Mucosa of descending colon (tissue), 3 donors: ENCODE measurements at regions not wholly inside any gene's neighbourhood (a gene's known extent, or its start where the extent isn't known, plus 50 kb on each side); places are given as distances from the start of the nearest gene placed in this dataset.

Experiments used
- ATAC-seq: fragments of 200-7000 bp; cut with Tn5 transposase; one replicate; pipeline ENCODE4 v1.9.1; 2020; ENCODE audit warnings: mild to moderate bottlenecking, moderate library complexity
- DNase-seq, 3 donors: peaks; one replicate each; pipeline ENCODE4 v3.0.0-alpha.2; 2020
- H3K36me3 ChIP-seq: fragments of 200-600 bp; one replicate; pipeline ENCODE4 v1.8.0; 2021; ENCODE audit warnings: low read depth, mild to moderate bottlenecking
- H3K4me1 ChIP-seq: fragments of 200-600 bp; one replicate; pipeline ENCODE4 v1.8.0; 2021; ENCODE audit warnings: low read depth, mild to moderate bottlenecking
- H3K4me3 ChIP-seq: fragments of 200-600 bp; one replicate; pipeline ENCODE4 v1.8.0; 2021; ENCODE audit warnings: mild to moderate bottlenecking
- H3K9me3 ChIP-seq: fragments of 200-600 bp; one replicate; pipeline ENCODE4 v1.8.0; 2021; ENCODE audit warnings: mild to moderate bottlenecking
- intact Hi-C, 2 donors: fragments of 100-400 bp; cut with DNase I in 1 of 2; cut with micrococcal nuclease in 1 of 2; formaldehyde crosslinking; loops; one replicate each; pipeline versions ENCODE4 v1.11.0 to v1.11.1; 2022; cut with DNase I, micrococcal nuclease
- TF ChIP-seq, protein P1 (sequence below): fragments of 200-600 bp; IDR thresholded peaks from one replicate; pipeline ENCODE4 v1.8.0; 2022; ENCODE audit warnings: antibody characterized with exemption, mild to moderate bottlenecking
- donor health status: DM: no; HTN: no; CAD: no; lungs with moderate emphysema.
- donor health status: DM: no; HTN: no; CAD: no.
- donor health status: DM: no; HTN: yes; CAD: no.

GRCh38 chr9:107136296-107136695 is 146.8 kb upstream of the RAD23B start:
- peak in 1 of 3 donors; percentile 57 for DNase-seq
- H3K4me1 ChIP-seq = no peaks in the 10 kb centered on the region
- ATAC-seq = peak; percentile 94
- intact Hi-C loops = no loop called here
- no peak overlapping the region for H3K4me3 ChIP-seq
- H3K9me3 ChIP-seq = no peaks in the 10 kb centered on the region
- no peaks in the 10 kb centered on the region for H3K36me3 ChIP-seq
- TF ChIP-seq, protein P1, sequence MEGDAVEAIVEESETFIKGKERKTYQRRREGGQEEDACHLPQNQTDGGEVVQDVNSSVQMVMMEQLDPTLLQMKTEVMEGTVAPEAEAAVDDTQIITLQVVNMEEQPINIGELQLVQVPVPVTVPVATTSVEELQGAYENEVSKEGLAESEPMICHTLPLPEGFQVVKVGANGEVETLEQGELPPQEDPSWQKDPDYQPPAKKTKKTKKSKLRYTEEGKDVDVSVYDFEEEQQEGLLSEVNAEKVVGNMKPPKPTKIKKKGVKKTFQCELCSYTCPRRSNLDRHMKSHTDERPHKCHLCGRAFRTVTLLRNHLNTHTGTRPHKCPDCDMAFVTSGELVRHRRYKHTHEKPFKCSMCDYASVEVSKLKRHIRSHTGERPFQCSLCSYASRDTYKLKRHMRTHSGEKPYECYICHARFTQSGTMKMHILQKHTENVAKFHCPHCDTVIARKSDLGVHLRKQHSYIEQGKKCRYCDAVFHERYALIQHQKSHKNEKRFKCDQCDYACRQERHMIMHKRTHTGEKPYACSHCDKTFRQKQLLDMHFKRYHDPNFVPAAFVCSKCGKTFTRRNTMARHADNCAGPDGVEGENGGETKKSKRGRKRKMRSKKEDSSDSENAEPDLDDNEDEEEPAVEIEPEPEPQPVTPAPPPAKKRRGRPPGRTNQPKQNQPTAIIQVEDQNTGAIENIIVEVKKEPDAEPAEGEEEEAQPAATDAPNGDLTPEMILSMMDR = no peak

GRCh38 chr9:107137495-107138202 is 145.4 kb upstream of the RAD23B start:
- ATAC-seq (peak; percentile 36), DNase-seq (peak in 1 of 3 donors; percentile 50)
- intact Hi-C loops = no loop called here

DNA sequence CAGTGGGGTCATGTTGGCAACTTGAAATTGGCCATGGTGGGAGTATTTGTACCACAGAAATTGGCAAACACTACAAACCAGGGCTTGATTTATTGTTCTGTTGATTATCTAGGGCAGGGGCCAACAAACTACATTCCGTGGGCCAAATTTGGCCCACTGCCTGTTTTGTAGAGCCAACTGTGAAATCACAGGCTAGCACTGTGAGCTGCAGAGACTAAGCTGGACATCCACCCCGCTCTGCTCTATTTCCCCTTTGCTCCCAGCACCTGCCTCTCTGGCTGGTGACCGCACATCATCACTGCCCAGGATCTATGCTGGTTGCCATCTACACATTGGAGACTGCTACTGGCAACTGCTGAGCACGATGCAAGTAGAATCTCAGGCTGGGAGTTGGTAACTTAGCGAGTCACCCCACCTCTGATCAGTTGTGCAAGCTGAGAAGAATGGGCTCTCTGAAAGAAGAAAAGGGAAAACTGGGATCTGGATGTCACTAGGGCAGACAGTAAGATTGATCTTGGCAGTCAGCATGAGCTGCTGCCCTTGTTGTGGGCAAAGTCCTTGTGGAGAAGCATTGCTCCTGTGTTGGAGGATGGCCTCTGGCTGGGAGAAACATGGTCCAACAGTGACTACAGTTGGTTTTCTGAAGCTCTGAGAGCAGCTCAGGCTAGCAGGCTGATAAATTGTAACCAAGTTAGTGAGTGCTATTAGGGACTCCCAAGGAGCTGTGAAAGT is 144.7 kb upstream of the RAD23B start:
- ATAC-seq (no peak), DNase-seq (no peak)
- Histone ChIP-seq H3K9me3 (no peaks in the 10 kb centered on the region), H3K36me3 (no peaks in the 10 kb centered on the region), H3K4me3 (no peak overlapping the region), H3K4me1 (peaks cover 9% of the 10 kb centered on the region)
- intact Hi-C loops = no loop called here
- TF ChIP-seq, protein P1 = no peak

More at GRCh38 chr9:107137495-107138202, 145.4 kb upstream of the RAD23B start:
- H3K36me3 ChIP-seq = no peaks in the 10 kb centered on the region
- TF ChIP-seq, protein P1 = peak; percentile 20
- no peaks in the 10 kb centered on the region for H3K9me3 ChIP-seq
- peaks cover 6% of the 10 kb centered on the region for H3K4me1 ChIP-seq
- no peak overlapping the region for H3K4me3 ChIP-seq

DNA sequence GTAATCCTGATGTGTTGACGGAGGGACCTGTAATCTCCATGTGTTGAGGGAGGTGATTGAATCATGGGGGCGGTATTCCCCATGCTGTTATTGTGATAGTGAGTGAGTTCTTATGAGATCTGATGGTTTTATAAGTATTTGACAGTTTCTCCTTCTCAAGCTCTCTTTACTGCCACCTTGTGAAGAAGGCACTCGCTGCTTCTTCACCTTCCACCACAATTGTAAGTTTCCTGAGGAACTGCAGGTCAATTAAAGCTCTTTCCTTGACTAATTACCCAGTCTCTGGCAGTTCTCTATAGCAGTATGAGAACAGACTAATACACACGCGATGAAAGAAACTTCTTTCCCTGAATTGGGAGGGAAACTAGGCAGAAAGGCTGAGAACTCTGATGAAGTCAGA is 141.1 kb upstream of the RAD23B start:
- ATAC-seq = peak; percentile 17
- Histone ChIP-seq H3K4me1 (peaks cover 9% of the 10 kb centered on the region), H3K9me3 (no peaks in the 10 kb centered on the region), H3K36me3 (no peaks in the 10 kb centered on the region), H3K4me3 (no peak overlapping the region)
- intact Hi-C loops = no loop called here
- TF ChIP-seq, protein P1 = no peak
- DNase-seq = peak in 1 of 3 donors; percentile 41

DNA sequence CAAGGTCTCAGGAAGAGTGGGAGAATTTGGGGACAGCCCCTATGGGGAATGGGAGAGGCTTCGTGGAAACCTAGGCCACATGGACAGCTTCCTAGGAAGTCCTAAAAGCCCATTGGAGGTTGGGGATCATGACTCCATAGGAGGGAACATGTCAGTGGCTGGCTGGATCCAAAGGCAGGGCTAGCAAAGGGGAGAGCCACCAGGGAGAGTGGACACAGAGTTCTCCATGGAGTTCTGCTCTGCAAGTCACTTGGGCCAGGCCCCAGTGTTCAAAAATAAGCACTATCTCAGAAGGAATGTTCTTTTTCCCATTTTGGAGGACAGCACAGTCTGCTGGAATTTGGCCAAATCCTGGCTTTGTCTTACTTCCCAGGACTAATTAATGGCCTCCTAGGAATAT is 140.6 kb upstream of the RAD23B start:
- ATAC-seq = peak; percentile 41
- no peaks in the 10 kb centered on the region for H3K36me3 ChIP-seq
- DNase-seq = peak in 1 of 3 donors; percentile 51
- intact Hi-C loops = no loop called here
- H3K4me1 ChIP-seq = peaks cover 9% of the 10 kb centered on the region
- TF ChIP-seq, protein P1 = no peak
- no peaks in the 10 kb centered on the region for H3K9me3 ChIP-seq
- H3K4me3 ChIP-seq = no peak overlapping the region
